ENCODE measurements at regions not wholly inside any gene's neighbourhood (a gene's known extent, or its start where the extent isn't known, plus 50 kb on each side); places are given as distances from the start of the nearest gene placed in this dataset.

DNA sequence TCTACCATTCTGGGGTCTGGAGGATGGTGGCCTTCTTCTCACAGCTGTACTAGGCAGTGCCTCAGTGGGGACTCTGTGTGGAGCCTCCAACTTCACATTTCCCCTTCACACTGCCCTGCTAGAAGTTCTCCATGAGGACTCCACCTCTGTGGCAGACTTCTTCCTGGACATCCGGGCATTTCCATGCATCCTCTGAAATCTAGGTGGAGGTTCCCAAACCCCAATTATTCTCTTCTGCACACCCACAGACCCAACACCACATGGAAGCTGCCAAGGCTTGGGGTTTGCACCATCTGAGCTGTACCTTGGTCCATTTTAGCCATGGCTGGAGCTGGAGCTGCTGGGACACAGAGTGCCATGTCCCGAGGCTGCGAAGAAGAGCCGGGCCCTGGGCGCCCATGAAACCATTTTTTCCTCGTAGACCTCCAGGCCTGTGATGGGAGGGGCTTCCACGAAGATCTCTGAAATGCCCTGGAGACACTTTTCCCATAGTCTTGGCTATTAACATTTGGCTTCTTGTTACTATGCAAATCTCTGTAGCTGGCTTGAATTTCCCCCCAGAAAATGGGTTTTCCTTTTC is 170.5 kb downstream of the FOXD2 start:
- Histone ChIP-seq H3K36me3 (ENCODE audit: control insufficient read depth in 4 of 4, insufficient read depth in 4 of 4, low read length in 3 of 4) (no peaks in the 10 kb centered on the region), H3K9me3 (ENCODE audit: control extremely low read depth in 1 of 5, control insufficient read depth in 4 of 5, insufficient read depth in 2 of 5, low read depth in 1 of 5, low read length in 4 of 5) (peaks cover 0 to 10% (median 0%) of the 10 kb centered on the region in 5 experiments), H3K27ac (ENCODE audit: insufficient read depth in 1 of 2, low read depth in 1 of 2, low read length in 2 of 2, poor library complexity in 1 of 2, severe bottlenecking in 2 of 2) (no peak overlapping the region), H3K4me3 (ENCODE audit: control insufficient read depth in 1 of 7, extremely low read depth in 1 of 7, insufficient read depth in 4 of 7, low read depth in 2 of 7, low read length in 6 of 7) (no peak overlapping the region), H3K4me1 (ENCODE audit: control extremely low read depth in 1 of 4, control insufficient read depth in 4 of 4, insufficient read depth in 4 of 4, low read length in 3 of 4) (no peaks in the 10 kb centered on the region), H3K27me3 (replicated peaks in 2 of 5; ENCODE audit: control insufficient read depth in 4 of 5, insufficient read depth in 5 of 5, low read length in 4 of 5) (no peaks in the 10 kb centered on the region)
- ChIA-PET CTCF (interaction anchor here (1.1 kb wide), 1 partner anchor 16 kb away, joined by 3 read pairs; no protein-coding TSS in a partner anchor), POLR2A (no interaction called here)
- WGBS (ENCODE audit: insufficient coverage): 95% methylated on average over 6 of the region's 7 CpGs
- DNase-seq: no peak

GRCh38 chr1:47611992-47612391 is 174.1 kb downstream of the FOXD2 start:
- no peaks in the 10 kb centered on the region for H3K36me3 ChIP-seq (ENCODE audit: control insufficient read depth in 4 of 4, insufficient read depth in 4 of 4, low read length in 3 of 4)
- 100% methylated on average over 1 of the region's 2 CpGs for WGBS (ENCODE audit: insufficient coverage)
- no peaks in the 10 kb centered on the region for H3K4me1 ChIP-seq (ENCODE audit: control extremely low read depth in 1 of 4, control insufficient read depth in 4 of 4, insufficient read depth in 4 of 4, low read length in 3 of 4)
- POLR2A ChIA-PET: no interaction called here
- no peak overlapping the region for H3K27ac ChIP-seq (ENCODE audit: insufficient read depth in 1 of 2, low read depth in 1 of 2, low read length in 2 of 2, poor library complexity in 1 of 2, severe bottlenecking in 2 of 2)
- H3K4me3 ChIP-seq (ENCODE audit: control insufficient read depth in 1 of 7, extremely low read depth in 1 of 7, insufficient read depth in 4 of 7, low read depth in 2 of 7, low read length in 6 of 7): no peak overlapping the region
- DNase-seq: no peak
- CTCF ChIA-PET: no interaction called here
- peaks cover 0 to 10% (median 0%) of the 10 kb centered on the region in 5 experiments for H3K9me3 ChIP-seq (ENCODE audit: control extremely low read depth in 1 of 5, control insufficient read depth in 4 of 5, insufficient read depth in 2 of 5, low read depth in 1 of 5, low read length in 4 of 5)
- no peaks in the 10 kb centered on the region for H3K27me3 ChIP-seq (replicated peaks in 2 of 5; ENCODE audit: control insufficient read depth in 4 of 5, insufficient read depth in 5 of 5, low read length in 4 of 5)

- Histone ChIP-seq H3K4me3 (ENCODE audit: control insufficient read depth in 1 of 7, extremely low read depth in 1 of 7, insufficient read depth in 4 of 7, low read depth in 2 of 7, low read length in 6 of 7) (no peak overlapping the region), H3K4me1 (ENCODE audit: control extremely low read depth in 1 of 4, control insufficient read depth in 4 of 4, insufficient read depth in 4 of 4, low read length in 3 of 4) (no peaks in the 10 kb centered on the region), H3K27ac (ENCODE audit: insufficient read depth in 1 of 2, low read depth in 1 of 2, low read length in 2 of 2, poor library complexity in 1 of 2, severe bottlenecking in 2 of 2) (no peak overlapping the region), H3K9me3 (ENCODE audit: control extremely low read depth in 1 of 5, control insufficient read depth in 4 of 5, insufficient read depth in 2 of 5, low read depth in 1 of 5, low read length in 4 of 5) (peaks cover 0 to 8% (median 0%) of the 10 kb centered on the region in 5 experiments), H3K36me3 (ENCODE audit: control insufficient read depth in 4 of 4, insufficient read depth in 4 of 4, low read length in 3 of 4) (no peaks in the 10 kb centered on the region), H3K27me3 (replicated peaks in 2 of 5; ENCODE audit: control insufficient read depth in 4 of 5, insufficient read depth in 5 of 5, low read length in 4 of 5) (no peaks in the 10 kb centered on the region)
- ChIA-PET CTCF (no interaction called here), POLR2A (no interaction called here)
- WGBS (ENCODE audit: insufficient coverage): no CpG with 5 or more reads among the region's 1 CpG
- DNase-seq: no peak
These were observed 175.0 kb downstream of the FOXD2 start for GRCh38 chr1:47612819-47613218.

GRCh38 chr1:47616036-47616435 is 178.2 kb downstream of the FOXD2 start:
- Histone ChIP-seq H3K4me1 (ENCODE audit: control extremely low read depth in 1 of 4, control insufficient read depth in 4 of 4, insufficient read depth in 4 of 4, low read length in 3 of 4) (no peaks in the 10 kb centered on the region), H3K4me3 (ENCODE audit: control insufficient read depth in 1 of 7, extremely low read depth in 1 of 7, insufficient read depth in 4 of 7, low read depth in 2 of 7, low read length in 6 of 7) (no peak overlapping the region), H3K9me3 (ENCODE audit: control extremely low read depth in 1 of 5, control insufficient read depth in 4 of 5, insufficient read depth in 2 of 5, low read depth in 1 of 5, low read length in 4 of 5) (no peaks in the 10 kb centered on the region), H3K27ac (ENCODE audit: insufficient read depth in 1 of 2, low read depth in 1 of 2, low read length in 2 of 2, poor library complexity in 1 of 2, severe bottlenecking in 2 of 2) (no peak overlapping the region), H3K27me3 (replicated peaks in 2 of 5; ENCODE audit: control insufficient read depth in 4 of 5, insufficient read depth in 5 of 5, low read length in 4 of 5) (no peaks in the 10 kb centered on the region), H3K36me3 (ENCODE audit: control insufficient read depth in 4 of 4, insufficient read depth in 4 of 4, low read length in 3 of 4) (no peaks in the 10 kb centered on the region)
- ChIA-PET POLR2A (no interaction called here), CTCF (interaction anchor here (1.0 kb wide), 2 partner anchors 85 to 88 kb away, joined by 3 read pairs; no protein-coding TSS in a partner anchor)
- WGBS (ENCODE audit: insufficient coverage): 100% methylated on average over 2 of the region's 3 CpGs
- DNase-seq: no peak

GRCh38 chr1:47616906-47617305 is 179.1 kb downstream of the FOXD2 start:
- no peak for DNase-seq
- Histone ChIP-seq H3K27me3 (replicated peaks in 2 of 5; ENCODE audit: control insufficient read depth in 4 of 5, insufficient read depth in 5 of 5, low read length in 4 of 5) (no peaks in the 10 kb centered on the region), H3K4me3 (ENCODE audit: control insufficient read depth in 1 of 7, extremely low read depth in 1 of 7, insufficient read depth in 4 of 7, low read depth in 2 of 7, low read length in 6 of 7) (no peak overlapping the region), H3K4me1 (ENCODE audit: control extremely low read depth in 1 of 4, control insufficient read depth in 4 of 4, insufficient read depth in 4 of 4, low read length in 3 of 4) (no peaks in the 10 kb centered on the region), H3K27ac (ENCODE audit: insufficient read depth in 1 of 2, low read depth in 1 of 2, low read length in 2 of 2, poor library complexity in 1 of 2, severe bottlenecking in 2 of 2) (no peak overlapping the region), H3K9me3 (ENCODE audit: control extremely low read depth in 1 of 5, control insufficient read depth in 4 of 5, insufficient read depth in 2 of 5, low read depth in 1 of 5, low read length in 4 of 5) (no peaks in the 10 kb centered on the region), H3K36me3 (ENCODE audit: control insufficient read depth in 4 of 4, insufficient read depth in 4 of 4, low read length in 3 of 4) (no peaks in the 10 kb centered on the region)
- POLR2A ChIA-PET: no interaction called here
- CTCF ChIA-PET: interaction anchor here (1.0 kb wide), 2 partner anchors 86 to 88 kb away, joined by 3 read pairs; no protein-coding TSS in a partner anchor
- 94% methylated on average over 2 of the region's 3 CpGs for WGBS (ENCODE audit: insufficient coverage)

DNA sequence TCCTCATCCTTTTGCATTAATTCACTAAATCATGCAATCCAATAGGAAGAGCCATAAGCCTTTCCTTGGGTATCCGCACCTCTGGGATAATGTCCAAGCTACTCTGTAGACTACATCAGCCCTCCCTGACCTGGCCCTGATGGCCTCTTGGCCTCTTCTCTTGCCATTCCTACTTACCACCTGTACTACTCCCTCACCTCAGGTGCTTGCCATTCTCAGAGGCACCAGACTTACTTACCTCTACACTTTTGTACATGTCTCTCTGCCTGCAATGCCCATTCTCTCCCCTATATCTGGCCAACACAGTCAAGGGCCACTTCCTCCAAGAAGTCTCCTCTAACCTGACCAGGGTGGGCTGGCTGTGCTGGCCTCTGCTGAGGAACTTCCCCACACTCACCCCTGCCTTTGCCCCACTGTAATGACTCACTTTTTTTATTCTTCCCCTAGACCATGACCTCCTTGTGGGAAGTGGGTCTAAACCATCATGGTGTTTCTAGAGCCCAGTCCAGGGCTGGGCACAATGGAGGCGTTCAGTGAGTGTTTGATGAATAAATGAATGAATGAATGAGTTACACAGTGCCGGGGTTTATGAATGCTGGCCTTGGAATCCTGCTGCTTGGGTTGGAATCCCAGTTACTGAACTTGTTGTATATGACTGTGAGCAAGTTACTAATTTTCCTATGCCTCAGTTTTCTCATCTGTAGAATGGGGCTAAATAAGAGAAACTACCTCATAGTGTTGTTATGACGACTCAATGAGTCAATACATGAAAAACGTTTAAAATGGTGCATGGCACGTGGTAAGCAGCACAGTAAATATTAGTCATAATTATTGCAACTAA is 179.8 kb downstream of the FOXD2 start:
- Histone ChIP-seq H3K9me3 (ENCODE audit: control extremely low read depth in 1 of 5, control insufficient read depth in 4 of 5, insufficient read depth in 2 of 5, low read depth in 1 of 5, low read length in 4 of 5) (no peaks in the 10 kb centered on the region), H3K27ac (ENCODE audit: insufficient read depth in 1 of 2, low read depth in 1 of 2, low read length in 2 of 2, poor library complexity in 1 of 2, severe bottlenecking in 2 of 2) (no peak overlapping the region), H3K4me1 (ENCODE audit: control extremely low read depth in 1 of 4, control insufficient read depth in 4 of 4, insufficient read depth in 4 of 4, low read length in 3 of 4) (no peaks in the 10 kb centered on the region), H3K27me3 (replicated peaks in 2 of 5; ENCODE audit: control insufficient read depth in 4 of 5, insufficient read depth in 5 of 5, low read length in 4 of 5) (no peaks in the 10 kb centered on the region), H3K4me3 (ENCODE audit: control insufficient read depth in 1 of 7, extremely low read depth in 1 of 7, insufficient read depth in 4 of 7, low read depth in 2 of 7, low read length in 6 of 7) (no peak overlapping the region), H3K36me3 (ENCODE audit: control insufficient read depth in 4 of 4, insufficient read depth in 4 of 4, low read length in 3 of 4) (no peaks in the 10 kb centered on the region)
- ChIA-PET CTCF (no interaction called here), POLR2A (no interaction called here)
- no peak for DNase-seq
- 100% methylated on average over 5 of the region's 6 CpGs for WGBS (ENCODE audit: insufficient coverage)

DNA sequence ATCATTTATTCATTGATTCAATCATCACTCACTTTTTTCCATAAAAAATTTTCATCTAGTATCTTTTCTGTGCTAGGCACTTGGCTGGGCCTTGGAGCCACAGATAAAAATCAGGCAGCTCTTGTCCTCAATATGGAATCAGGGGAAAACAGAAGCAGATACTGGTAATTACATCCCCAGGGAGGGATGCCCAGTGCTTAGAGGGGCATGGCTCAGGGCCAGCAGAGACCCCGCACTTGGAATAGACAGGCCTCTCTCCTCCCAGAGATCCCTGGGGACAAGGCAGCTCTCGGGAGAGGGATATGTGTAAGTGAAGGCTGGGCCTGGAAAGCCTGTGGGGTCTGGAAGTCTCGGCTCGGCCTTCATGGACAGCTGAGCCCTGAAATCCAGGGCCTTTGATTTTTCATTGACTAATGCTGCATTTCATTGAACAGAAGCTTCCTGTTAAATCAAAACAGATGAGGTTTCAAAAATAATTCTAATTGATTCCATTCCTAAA is 180.4 kb downstream of the FOXD2 start:
- Histone ChIP-seq H3K36me3 (ENCODE audit: control insufficient read depth in 4 of 4, insufficient read depth in 4 of 4, low read length in 3 of 4) (no peaks in the 10 kb centered on the region), H3K27me3 (replicated peaks in 2 of 5; ENCODE audit: control insufficient read depth in 4 of 5, insufficient read depth in 5 of 5, low read length in 4 of 5) (no peaks in the 10 kb centered on the region), H3K4me3 (ENCODE audit: control insufficient read depth in 1 of 7, extremely low read depth in 1 of 7, insufficient read depth in 4 of 7, low read depth in 2 of 7, low read length in 6 of 7) (no peak overlapping the region), H3K9me3 (ENCODE audit: control extremely low read depth in 1 of 5, control insufficient read depth in 4 of 5, insufficient read depth in 2 of 5, low read depth in 1 of 5, low read length in 4 of 5) (no peaks in the 10 kb centered on the region), H3K4me1 (ENCODE audit: control extremely low read depth in 1 of 4, control insufficient read depth in 4 of 4, insufficient read depth in 4 of 4, low read length in 3 of 4) (no peaks in the 10 kb centered on the region), H3K27ac (ENCODE audit: insufficient read depth in 1 of 2, low read depth in 1 of 2, low read length in 2 of 2, poor library complexity in 1 of 2, severe bottlenecking in 2 of 2) (no peak overlapping the region)
- ChIA-PET CTCF (interaction anchor here (0.7 to 1.7 kb wide), 4 partner anchors 34 to 89 kb away, joined by 3 to 5 read pairs (median 3); no protein-coding TSS in a partner anchor), POLR2A (interaction anchor here (0.6 kb wide), 1 partner anchor 52 kb away, joined by 3 read pairs; no protein-coding TSS in a partner anchor)
- WGBS (ENCODE audit: insufficient coverage): 95% methylated on average over 4 of the region's 4 CpGs
- DNase-seq: no peak
